Suprapubic skin (tissue), 3 donors: ENCODE measurements at regions not wholly inside any gene's neighbourhood (a gene's known extent, or its start where the extent isn't known, plus 50 kb on each side); places are given as distances from the start of the nearest gene placed in this dataset.

Experiments used
- CTCF ChIP-seq, 2 donors: fragments of 200-600 bp in 1 of 2; fragments of 450-650 bp in 1 of 2; sonication (generic) in 1 of 2; IDR thresholded peaks; one replicate each; pipeline ENCODE4 v1.5.1; 2016 to 2019; ENCODE audit warnings: antibody characterized with exemption in 2 of 2, mild to moderate bottlenecking in 1 of 2, moderate library complexity in 1 of 2
- EP300 ChIP-seq: sonication (generic); formaldehyde crosslinking; IDR thresholded peaks from one replicate; pipeline ENCODE4 v1.6.1; 2017; ENCODE audit warnings: antibody characterized with exemption

GRCh38 chr14:86430853-86431252, 900.9 kb downstream of the FLRT2 start:
- TF ChIP-seq CTCF (IDR thresholded peaks at IDR 0.05) (no peak), EP300 (no peak)
